ENCODE measurements at regions not wholly inside any gene's neighbourhood (a gene's known extent, or its start where the extent isn't known, plus 50 kb on each side); places are given as distances from the start of the nearest gene placed in this dataset.

GRCh38 chr4:63906660-63907183 is 502.5 kb downstream of the TECRL start:
- DNase-seq = no peak
- no peak overlapping the region for H3K27ac ChIP-seq
- intact Hi-C loops (cut with DNase I; ENCODE audit: low total_unique reads) = no loop called here
- peaks cover 0 to under 1% (median 0%) of the 10 kb centered on the region in 8 donors for H3K9me3 ChIP-seq
- 65 to 75% (median 71%) methylated on average over 2 of the region's 2 CpGs for WGBS, 5 donors
- TF ChIP-seq POLR2A (IDR thresholded peaks at IDR 0.05) (no peak), POLR2AphosphoS5 (IDR thresholded peaks at IDR 0.05) (no peak), CTCF (IDR thresholded peaks at IDR 0.05 in 8 of 11, conservative IDR thresholded peaks at IDR 0.05 in 3 of 11) (no peak)
- no peak overlapping the region for H3K4me3 ChIP-seq
- no peaks in the 10 kb centered on the region for H3K4me1 ChIP-seq
- no peaks in the 10 kb centered on the region for H3K36me3 ChIP-seq
- no peaks in the 10 kb centered on the region for H3K27me3 ChIP-seq (replicated peaks in 1 of 7)

- Histone ChIP-seq H3K36me3 (no peaks in the 10 kb centered on the region), H3K4me1 (no peaks in the 10 kb centered on the region), H3K4me3 (no peak overlapping the region), H3K27me3 (replicated peaks in 1 of 7) (no peaks in the 10 kb centered on the region), H3K9me3 (peaks cover 0 to 6% (median 0%) of the 10 kb centered on the region in 8 donors), H3K27ac (no peak overlapping the region)
- TF ChIP-seq POLR2A (IDR thresholded peaks at IDR 0.05) = no peak
- no peak for TF ChIP-seq POLR2AphosphoS5 (IDR thresholded peaks at IDR 0.05)
- no peak for TF ChIP-seq CTCF (IDR thresholded peaks at IDR 0.05 in 8 of 11, conservative IDR thresholded peaks at IDR 0.05 in 3 of 11)
- DNase-seq = no peak
- intact Hi-C loops (cut with DNase I; ENCODE audit: low total_unique reads) = no loop called here
- 85 to 92% (median 89%) methylated on average over 3 of the region's 3 CpGs for WGBS, 5 donors
Observed at GRCh38 chr4:63904201-63904600, 505.0 kb downstream of the TECRL start.

GRCh38 chr4:63901304-63901703 is 507.9 kb downstream of the TECRL start:
- Histone ChIP-seq H3K27me3 (replicated peaks in 1 of 7) (no peaks in the 10 kb centered on the region), H3K27ac (no peak overlapping the region), H3K9me3 (peaks cover 0 to 6% (median 0%) of the 10 kb centered on the region in 8 donors), H3K36me3 (no peaks in the 10 kb centered on the region), H3K4me3 (no peak overlapping the region), H3K4me1 (no peaks in the 10 kb centered on the region)
- TF ChIP-seq CTCF (IDR thresholded peaks at IDR 0.05 in 8 of 11, conservative IDR thresholded peaks at IDR 0.05 in 3 of 11) = no peak
- TF ChIP-seq POLR2A (IDR thresholded peaks at IDR 0.05) = no peak
- no peak for TF ChIP-seq POLR2AphosphoS5 (IDR thresholded peaks at IDR 0.05)
- DNase-seq = no peak
- 15 to 31% (median 23%) methylated on average over 2 of the region's 2 CpGs for WGBS, 5 donors
- intact Hi-C loops (cut with DNase I; ENCODE audit: low total_unique reads) = no loop called here

- TF ChIP-seq CTCF (IDR thresholded peaks at IDR 0.05 in 8 of 11, conservative IDR thresholded peaks at IDR 0.05 in 3 of 11) (no peak), POLR2AphosphoS5 (IDR thresholded peaks at IDR 0.05) (no peak), POLR2A (IDR thresholded peaks at IDR 0.05) (no peak)
- no peak for DNase-seq
- Histone ChIP-seq H3K27ac (no peak overlapping the region), H3K27me3 (replicated peaks in 1 of 7) (no peaks in the 10 kb centered on the region), H3K36me3 (no peaks in the 10 kb centered on the region), H3K4me1 (no peaks in the 10 kb centered on the region), H3K9me3 (peaks cover 0 to 6% (median 0%) of the 10 kb centered on the region in 8 donors), H3K4me3 (no peak overlapping the region)
- intact Hi-C loops (cut with DNase I; ENCODE audit: low total_unique reads) = no loop called here
Observed at GRCh38 chr4:63898961-63899360, 510.3 kb downstream of the TECRL start.
